WTC11 (cell line): ENCODE measurements at regions not wholly inside any gene's neighbourhood (a gene's known extent, or its start where the extent isn't known, plus 50 kb on each side); places are given as distances from the start of the nearest gene placed in this dataset.

Source experiments
- CREM ChIP-seq: sonication (generic); formaldehyde crosslinking; IDR thresholded peaks from 2 replicates; pipeline ENCODE4 v1.8.1; 2022; ENCODE audit warnings: mild to moderate bottlenecking, missing genetic modification reagents, moderate library complexity
- NR2C2 ChIP-seq: sonication (generic); formaldehyde crosslinking; IDR thresholded peaks from 2 replicates; pipeline ENCODE4 v1.8.0; 2022; ENCODE audit warnings: mild to moderate bottlenecking, missing genetic modification reagents
- PRDM15 ChIP-seq: sonication (generic); formaldehyde crosslinking; IDR thresholded peaks from 2 replicates; pipeline ENCODE4 v1.8.0; 2022; ENCODE audit warnings: missing genetic modification reagents
- USF1 ChIP-seq: sonication (generic); formaldehyde crosslinking; IDR thresholded peaks from 2 replicates; pipeline ENCODE4 v1.8.0; 2022; ENCODE audit warnings: mild to moderate bottlenecking, missing genetic modification reagents
- ZNF416 ChIP-seq: fragments of 250-450 bp; sonication (Bioruptor Pico); IDR thresholded peaks from 2 replicates; pipeline ENCODE4 v1.9.0; 2021; ENCODE audit warnings: mild to moderate bottlenecking, inconsistent platforms
- ZSCAN18 ChIP-seq: fragments of 250-450 bp; sonication (Bioruptor Pico); IDR thresholded peaks from 2 replicates; pipeline ENCODE4 v2.1.2; 2022; ENCODE audit warnings: mild to moderate bottlenecking, moderate library complexity
- TF ChIP-seq, protein P1 (sequence below): fragments of 200-600 bp; IDR thresholded peaks from 2 replicates; pipeline ENCODE4 v1.8.0; 2022; ENCODE audit warnings: antibody characterized with exemption

GRCh38 chr18:29653671-29654215, 1388.8 kb downstream of the DSC3 start:
- TF ChIP-seq ZSCAN18 (CRISPR knock-in tag) (no peak), USF1 (CRISPR knock-in tag) (no peak), ZNF416 (CRISPR knock-in tag) (no peak), NR2C2 (no peak), PRDM15 (no peak), CREM (CRISPR knock-in tag) (no peak)
- TF ChIP-seq, protein P1, sequence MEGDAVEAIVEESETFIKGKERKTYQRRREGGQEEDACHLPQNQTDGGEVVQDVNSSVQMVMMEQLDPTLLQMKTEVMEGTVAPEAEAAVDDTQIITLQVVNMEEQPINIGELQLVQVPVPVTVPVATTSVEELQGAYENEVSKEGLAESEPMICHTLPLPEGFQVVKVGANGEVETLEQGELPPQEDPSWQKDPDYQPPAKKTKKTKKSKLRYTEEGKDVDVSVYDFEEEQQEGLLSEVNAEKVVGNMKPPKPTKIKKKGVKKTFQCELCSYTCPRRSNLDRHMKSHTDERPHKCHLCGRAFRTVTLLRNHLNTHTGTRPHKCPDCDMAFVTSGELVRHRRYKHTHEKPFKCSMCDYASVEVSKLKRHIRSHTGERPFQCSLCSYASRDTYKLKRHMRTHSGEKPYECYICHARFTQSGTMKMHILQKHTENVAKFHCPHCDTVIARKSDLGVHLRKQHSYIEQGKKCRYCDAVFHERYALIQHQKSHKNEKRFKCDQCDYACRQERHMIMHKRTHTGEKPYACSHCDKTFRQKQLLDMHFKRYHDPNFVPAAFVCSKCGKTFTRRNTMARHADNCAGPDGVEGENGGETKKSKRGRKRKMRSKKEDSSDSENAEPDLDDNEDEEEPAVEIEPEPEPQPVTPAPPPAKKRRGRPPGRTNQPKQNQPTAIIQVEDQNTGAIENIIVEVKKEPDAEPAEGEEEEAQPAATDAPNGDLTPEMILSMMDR: no peak
